Esophagus muscularis mucosa (tissue), 4 donors: ENCODE measurements at regions not wholly inside any gene's neighbourhood (a gene's known extent, or its start where the extent isn't known, plus 50 kb on each side); places are given as distances from the start of the nearest gene placed in this dataset.

ENCODE experiments used
- DNase-seq: peaks from one replicate; pipeline ENCODE4 v3.0.0-alpha.2; 2017; ENCODE audit errors: extremely low spot score
- H3K27ac ChIP-seq, 4 donors: fragments of 200-600 bp; sonication (generic); replicated peaks in 1 of 4; 1 replicate in 3 of 4; 2 replicates in 1 of 4; pipeline ENCODE4 v1.5.1; 2016 to 2019; ENCODE audit warnings: mild to moderate bottlenecking in 1 of 4
- H3K27me3 ChIP-seq, 4 donors: fragments of 200-600 bp; sonication (generic); one replicate each; pipeline versions ENCODE4 v1.5.1 to v1.6.0; 2016 to 2019
- H3K36me3 ChIP-seq, 4 donors: fragments of 200-600 bp; sonication (generic); one replicate each; pipeline ENCODE4 v1.5.1; 2016 to 2019
- H3K4me1 ChIP-seq, 4 donors: fragments of 200-600 bp; sonication (generic); one replicate each; pipeline ENCODE4 v1.5.1; 2016 to 2019
- H3K4me3 ChIP-seq, 4 donors: fragments of 200-600 bp; sonication (generic); 1 replicate in 2 of 4; 2 replicates in 2 of 4; pipeline ENCODE4 v1.5.1; 2016 to 2019; ENCODE audit warnings: mild to moderate bottlenecking in 4 of 4, moderate library complexity in 1 of 4
- H3K9me3 ChIP-seq, 4 donors: fragments of 200-600 bp; sonication (generic); 1 replicate in 3 of 4; 2 replicates in 1 of 4; pipeline ENCODE4 v1.5.1; 2016 to 2019
- CTCF ChIP-seq, 3 experiments: fragments of 200-600 bp in 2 of 3; fragments of 450-650 bp in 1 of 3; sonication (generic) in 2 of 3; IDR thresholded peaks; one replicate each; pipeline ENCODE4 v1.5.1; 2017 to 2019; ENCODE audit warnings: antibody characterized with exemption in 3 of 3, mild to moderate bottlenecking in 2 of 3, moderate library complexity in 1 of 3
- EP300 ChIP-seq: sonication (generic); formaldehyde crosslinking; IDR thresholded peaks from one replicate; pipeline ENCODE4 v1.6.1; 2017; ENCODE audit warnings: antibody characterized with exemption
- POLR2A ChIP-seq: fragments of 450-650 bp; IDR thresholded peaks from one replicate; pipeline ENCODE4 v1.6.1; 2017; ENCODE audit warnings: antibody characterized with exemption, moderate library complexity, mild to moderate bottlenecking, low read depth
- POLR2AphosphoS5 ChIP-seq, 2 donors: sonication (generic); formaldehyde crosslinking; IDR thresholded peaks; one replicate each; pipeline ENCODE4 v1.6.1; 2017; ENCODE audit warnings: antibody characterized with exemption in 2 of 2
- WGBS: methylation state at CpG from one replicate; pipeline ENCODE4 v1.1.5; 2018; 5-methylcytosine and 5-hydroxymethylcytosine counted together
- intact Hi-C: fragments of 100-400 bp; cut with DNase I; formaldehyde crosslinking; loops from one replicate; pipeline ENCODE4 v1.15.1; 2023

DNA sequence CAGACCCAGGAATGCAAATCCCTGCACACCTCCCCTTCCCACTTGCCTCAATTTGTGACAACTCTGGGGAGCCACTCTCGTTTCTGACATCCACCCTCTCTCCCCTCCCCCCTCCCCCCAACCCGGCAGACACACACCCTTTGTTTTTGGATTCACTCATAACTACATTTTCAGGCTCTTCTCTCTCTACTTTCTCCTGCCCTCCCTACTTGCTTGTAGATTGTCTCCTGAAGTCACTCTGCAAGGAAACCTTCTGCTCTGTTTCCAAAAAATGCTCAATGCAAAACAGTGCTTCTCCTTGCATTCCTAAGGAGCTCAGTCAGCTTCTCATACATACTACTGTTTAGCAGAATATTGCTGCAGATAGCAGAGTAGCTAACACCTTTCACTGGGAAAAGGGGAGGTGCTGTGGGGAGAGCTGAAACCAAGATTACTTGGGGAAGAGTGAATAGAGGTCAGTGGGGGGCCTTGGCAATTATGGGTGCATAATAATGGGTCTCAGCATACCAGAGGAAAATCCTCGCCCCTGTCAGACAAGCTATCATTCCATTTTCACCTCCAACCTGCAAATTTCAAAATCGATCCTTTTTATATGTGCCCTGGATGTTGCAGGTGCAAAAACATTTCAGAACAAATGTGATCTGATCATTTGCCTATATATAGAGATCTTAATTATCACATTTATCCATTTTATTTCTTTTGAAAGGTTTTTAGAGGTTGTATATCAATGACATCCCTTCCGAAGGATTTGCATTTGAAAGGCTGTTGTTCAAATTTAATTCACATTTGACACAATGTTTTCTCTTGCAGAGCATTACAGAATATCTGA, 1860.7 kb upstream of the WWC1 start:
- Histone ChIP-seq H3K36me3 (no peaks in the 10 kb centered on the region), H3K27me3 (no peaks in the 10 kb centered on the region), H3K27ac (no peak overlapping the region), H3K4me1 (no peaks in the 10 kb centered on the region), H3K4me3 (no peak overlapping the region), H3K9me3 (no peaks in the 10 kb centered on the region)
- DNase-seq: no peak
- 33% methylated on average over 5 of the region's 5 CpGs for WGBS
- intact Hi-C loops: no loop called here
- TF ChIP-seq POLR2AphosphoS5 (IDR thresholded peaks at IDR 0.05) (no peak), CTCF (IDR thresholded peaks at IDR 0.05) (no peak), EP300 (no peak), POLR2A (no peak)

DNA sequence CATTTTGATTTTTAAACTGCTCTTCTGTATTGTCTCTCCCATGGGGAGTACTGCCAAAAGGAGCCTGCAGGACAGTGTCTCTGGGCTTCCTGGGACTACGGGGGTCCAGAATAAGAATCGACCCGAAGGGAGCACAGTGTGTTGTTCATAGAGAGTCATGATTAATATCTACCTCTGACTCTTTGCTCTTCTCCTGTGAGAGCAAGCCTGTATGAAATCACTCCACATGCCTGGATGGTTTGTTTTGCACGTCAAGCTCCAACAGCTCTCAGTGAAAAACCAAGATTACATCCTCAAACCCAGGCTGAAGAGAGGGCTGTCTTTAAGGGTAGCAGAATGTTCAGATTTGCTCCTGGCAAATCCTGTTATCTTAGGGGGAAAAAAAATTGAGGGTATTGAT, 1860.0 kb upstream of the WWC1 start:
- H3K27ac ChIP-seq: no peak overlapping the region
- intact Hi-C loops: no loop called here
- H3K4me1 ChIP-seq: no peaks in the 10 kb centered on the region
- no peak for TF ChIP-seq POLR2A
- 16% methylated on average over 4 of the region's 4 CpGs for WGBS
- H3K4me3 ChIP-seq: no peak overlapping the region
- no peak for DNase-seq
- no peaks in the 10 kb centered on the region for H3K36me3 ChIP-seq
- H3K9me3 ChIP-seq: no peaks in the 10 kb centered on the region
- H3K27me3 ChIP-seq: no peaks in the 10 kb centered on the region

DNA sequence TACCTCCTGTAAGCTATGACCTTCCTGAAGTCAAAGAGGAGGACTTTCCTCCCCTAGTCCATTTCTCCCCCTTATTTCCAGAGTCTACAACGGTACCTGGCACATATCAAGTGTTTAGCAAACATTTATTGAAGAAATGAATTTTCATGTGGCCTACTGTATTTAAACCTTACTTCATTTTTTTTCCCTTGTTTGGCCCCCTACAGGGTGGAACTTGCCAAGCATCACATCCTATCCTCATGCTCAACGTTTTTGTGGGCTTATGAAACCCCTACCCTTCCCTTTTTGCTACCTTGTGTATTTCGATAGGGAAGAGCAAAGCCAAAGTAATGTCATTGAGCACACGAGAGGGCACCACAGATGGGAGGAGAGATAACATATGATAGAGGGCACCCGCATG, 1857.8 kb upstream of the WWC1 start:
- WGBS: 72% methylated on average over 5 of the region's 5 CpGs
- Histone ChIP-seq H3K4me1 (no peaks in the 10 kb centered on the region), H3K9me3 (no peaks in the 10 kb centered on the region), H3K27me3 (no peaks in the 10 kb centered on the region), H3K4me3 (no peak overlapping the region), H3K36me3 (no peaks in the 10 kb centered on the region), H3K27ac (no peak overlapping the region)
- DNase-seq: no peak
- intact Hi-C loops: no loop called here
- no peak for TF ChIP-seq POLR2A
- no peak for TF ChIP-seq CTCF (IDR thresholded peaks at IDR 0.05)
- no peak for TF ChIP-seq EP300
- no peak for TF ChIP-seq POLR2AphosphoS5 (IDR thresholded peaks at IDR 0.05)

DNA sequence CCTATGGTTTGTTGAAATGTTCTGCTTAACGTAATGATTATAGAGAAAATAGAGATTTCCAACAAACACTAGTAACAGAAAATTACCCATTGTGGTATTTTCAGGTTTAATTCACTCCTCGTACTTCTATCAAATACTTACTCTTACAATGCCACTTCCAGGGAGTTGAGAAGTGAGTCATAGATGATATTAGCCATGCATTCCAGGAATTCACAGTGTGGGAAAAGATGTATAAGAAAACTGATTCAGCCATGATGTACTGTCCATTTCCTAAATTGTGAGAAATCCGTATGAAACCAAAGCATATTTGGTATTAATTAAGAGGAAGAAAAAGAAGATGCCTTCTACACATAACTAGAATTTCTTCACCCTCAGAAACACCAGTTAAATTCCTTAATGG, 1854.6 kb upstream of the WWC1 start:
- TF ChIP-seq EP300 (no peak), POLR2A (no peak), POLR2AphosphoS5 (IDR thresholded peaks at IDR 0.05) (no peak), CTCF (IDR thresholded peaks at IDR 0.05) (no peak)
- DNase-seq: no peak
- H3K9me3 ChIP-seq: no peaks in the 10 kb centered on the region
- no peak overlapping the region for H3K27ac ChIP-seq
- H3K4me3 ChIP-seq: no peak overlapping the region
- 64% methylated on average over 3 of the region's 3 CpGs for WGBS
- H3K4me1 ChIP-seq: no peaks in the 10 kb centered on the region
- intact Hi-C loops: no loop called here
- H3K27me3 ChIP-seq: no peaks in the 10 kb centered on the region
- H3K36me3 ChIP-seq: no peaks in the 10 kb centered on the region

- Histone ChIP-seq H3K4me3 (no peak overlapping the region), H3K27ac (no peak overlapping the region), H3K4me1 (no peaks in the 10 kb centered on the region), H3K36me3 (no peaks in the 10 kb centered on the region), H3K27me3 (no peaks in the 10 kb centered on the region), H3K9me3 (peaks cover 0 to 9% (median 3%) of the 10 kb centered on the region in 4 donors)
- WGBS: 91% methylated on average over 3 of the region's 3 CpGs
- no peak for DNase-seq
- TF ChIP-seq CTCF (IDR thresholded peaks at IDR 0.05): no peak
- no peak for TF ChIP-seq EP300
- TF ChIP-seq POLR2AphosphoS5 (IDR thresholded peaks at IDR 0.05): no peak
- no peak for TF ChIP-seq POLR2A
- intact Hi-C loops: no loop called here
These were observed 1805.1 kb upstream of the WWC1 start for GRCh38 chr5:166486348-166486747.
